GM20431 (cell line): ENCODE measurements at regions not wholly inside any gene's neighbourhood (a gene's known extent, or its start where the extent isn't known, plus 50 kb on each side); places are given as distances from the start of the nearest gene placed in this dataset.

Source experiments
- in situ Hi-C: fragments of 300-500 bp; cut with MseI, MboI; formaldehyde crosslinking; loops from one replicate; pipeline ENCODE4 v1.15.0; 2020; ENCODE audit warnings: low sequenced_read_pairs; ENCODE audit not compliant: unreplicated experiment

DNA sequence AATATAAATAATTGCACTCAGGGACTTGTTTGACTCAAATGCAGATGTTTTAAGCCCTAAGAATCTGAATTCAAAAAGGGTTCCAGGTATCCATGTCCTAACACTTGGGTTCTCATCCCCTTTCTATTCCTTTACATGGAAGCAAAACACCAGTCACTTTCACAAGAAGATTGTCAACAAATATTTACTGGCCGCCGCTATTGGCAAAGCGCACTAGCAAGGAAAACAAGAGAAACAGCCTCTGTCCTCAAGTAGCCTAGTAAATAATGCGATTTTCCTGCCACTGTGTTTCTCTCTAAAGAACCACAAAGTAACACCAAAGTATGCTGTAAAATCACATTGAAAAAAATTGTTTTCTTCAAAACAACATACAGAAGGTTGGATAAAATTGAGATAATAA is 66.7 kb upstream of the EZH2 start:
- in situ Hi-C loops: loop anchor here (25.0 kb wide), 2 partner anchors 364 to 689 kb away; partner anchors contain the start of gene C7orf33

GRCh38 chr7:148944935-148945934 is 61.1 kb upstream of the EZH2 start:
- in situ Hi-C loops: no loop called here

DNA sequence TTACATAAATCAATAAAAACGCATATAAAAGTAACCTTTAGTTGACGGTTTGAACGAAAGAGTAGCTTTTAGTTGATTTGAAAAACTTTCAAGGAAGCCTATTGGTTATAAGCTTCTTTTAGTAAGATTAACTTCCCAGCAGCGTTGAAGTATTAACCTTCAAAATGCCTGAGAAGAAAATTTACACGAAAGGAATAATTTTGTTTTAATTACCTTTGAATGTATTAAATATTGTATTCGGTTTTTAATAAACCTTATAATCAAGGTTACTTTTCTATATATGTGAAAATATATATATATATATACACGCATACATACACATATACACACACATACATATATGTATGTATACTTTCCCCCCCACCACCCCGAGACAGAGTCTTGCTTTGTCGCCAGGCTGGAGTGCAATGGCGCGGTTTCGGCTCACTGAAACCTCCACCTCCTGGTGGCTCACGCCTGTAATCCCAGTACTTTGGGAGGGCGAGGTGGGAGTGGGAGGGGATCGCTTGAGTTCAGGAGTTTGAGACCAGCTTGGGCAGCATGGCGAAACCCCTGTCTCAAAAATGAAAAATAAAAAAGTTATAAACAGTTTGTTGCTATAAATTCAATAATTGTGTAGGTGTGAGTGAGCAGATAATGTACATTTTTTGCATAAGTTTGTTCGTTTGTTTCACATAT is 57.6 kb upstream of the EZH2 start:
- in situ Hi-C loops: no loop called here

- in situ Hi-C loops: no loop called here
Measured at GRCh38 chr7:148940702-148941597, 56.9 kb upstream of the EZH2 start.

GRCh38 chr7:148939128-148939755 is 55.2 kb upstream of the EZH2 start:
- in situ Hi-C loops: no loop called here

DNA sequence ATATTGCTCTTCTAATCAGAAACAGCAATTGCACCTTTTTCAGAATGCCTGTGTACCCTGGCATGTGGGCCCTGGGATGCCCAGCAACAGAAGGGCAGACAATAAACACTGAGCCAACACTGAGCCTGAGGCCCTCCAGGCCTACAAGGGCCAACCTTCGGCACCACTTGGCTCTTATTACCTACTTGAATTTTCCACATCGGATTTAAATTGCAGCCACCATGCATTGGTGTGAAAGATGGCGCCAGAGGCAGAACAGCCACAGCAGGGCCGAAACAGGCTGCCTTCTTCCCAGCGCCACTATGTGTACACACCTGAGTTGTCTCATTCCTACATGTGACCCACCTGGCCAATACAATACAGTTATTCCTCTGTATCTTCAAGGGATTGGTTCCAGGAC is 51.4 kb upstream of the EZH2 start:
- in situ Hi-C loops: no loop called here
